ENCODE measurements at regions not wholly inside any gene's neighbourhood (a gene's known extent, or its start where the extent isn't known, plus 50 kb on each side); places are given as distances from the start of the nearest gene placed in this dataset.
"Not testable (repeated sequence)": the region's sequence is repeated elsewhere in the genome, so short reads cannot be mapped to it uniquely, and the experiment has no call there.

DNA sequence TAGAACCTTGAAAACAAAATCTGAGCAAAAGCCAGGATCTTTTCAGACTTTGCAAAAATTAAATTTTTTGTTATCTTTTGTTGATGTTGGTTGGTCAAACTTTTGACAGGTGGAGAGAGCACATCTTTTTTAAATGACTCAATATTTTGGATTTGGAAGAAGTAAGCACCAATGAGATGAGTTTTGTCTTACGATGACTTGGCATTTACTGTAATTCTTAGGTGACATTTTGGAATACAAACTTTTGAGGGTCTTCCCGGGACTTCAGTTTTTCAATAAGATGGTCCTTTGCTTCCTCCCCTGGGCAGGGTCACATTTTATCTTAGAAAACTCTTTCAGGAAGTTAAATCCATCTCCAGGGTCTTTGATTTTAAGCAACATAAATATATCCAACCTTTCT lies 423.9 kb downstream of the HS3ST3B1 start:
- WGBS (ENCODE audit: insufficient coverage): no CpG with 5 or more reads among the region's 2 CpGs
- ChIA-PET POLR2A (no interaction called here), CTCF (no interaction called here)

DNA sequence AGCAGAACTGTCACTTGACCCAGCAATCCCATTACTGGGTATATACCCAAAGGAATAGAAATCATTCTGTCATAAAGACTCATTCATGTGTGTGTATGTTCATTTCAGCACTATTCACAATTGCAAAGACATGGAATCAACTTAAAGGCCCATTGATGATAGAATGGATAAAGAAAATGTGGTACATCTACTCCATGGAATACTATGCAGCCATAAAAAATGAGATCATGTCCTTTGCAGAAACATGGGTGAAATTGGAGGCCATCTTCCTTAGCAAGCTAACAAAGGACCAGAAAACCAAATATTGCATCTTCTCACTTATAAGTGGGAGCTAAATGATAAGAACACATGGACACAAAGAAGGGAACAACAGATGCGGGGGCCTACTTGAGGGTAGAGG lies 422.5 kb downstream of the HS3ST3B1 start:
- no CpG with 5 or more reads among the region's 1 CpG for WGBS (ENCODE audit: insufficient coverage)
- CTCF ChIA-PET: not testable (repeated sequence)

More for the DNA sequence above, 423.9 kb downstream of the HS3ST3B1 start:
- no peak overlapping the region for H3K4me3 ChIP-seq (ENCODE audit: control insufficient read depth in 1 of 7, extremely low read depth in 1 of 7, insufficient read depth in 4 of 7, low read depth in 2 of 7, low read length in 6 of 7)
- no peak for DNase-seq
- no peaks in the 10 kb centered on the region for H3K4me1 ChIP-seq (ENCODE audit: control extremely low read depth in 1 of 4, control insufficient read depth in 4 of 4, insufficient read depth in 4 of 4, low read length in 3 of 4)
- no peak overlapping the region for H3K27ac ChIP-seq (ENCODE audit: insufficient read depth in 1 of 2, low read depth in 1 of 2, low read length in 2 of 2, poor library complexity in 1 of 2, severe bottlenecking in 2 of 2)
- H3K27me3 ChIP-seq (replicated peaks in 2 of 5; ENCODE audit: control insufficient read depth in 4 of 5, insufficient read depth in 5 of 5, low read length in 4 of 5): no peaks in the 10 kb centered on the region
- no peaks in the 10 kb centered on the region for H3K36me3 ChIP-seq (ENCODE audit: control insufficient read depth in 4 of 4, insufficient read depth in 4 of 4, low read length in 3 of 4)
- H3K9me3 ChIP-seq (ENCODE audit: control extremely low read depth in 1 of 5, control insufficient read depth in 4 of 5, insufficient read depth in 2 of 5, low read depth in 1 of 5, low read length in 4 of 5): peaks cover 0 to 5% (median 0%) of the 10 kb centered on the region in 5 experiments

DNA sequence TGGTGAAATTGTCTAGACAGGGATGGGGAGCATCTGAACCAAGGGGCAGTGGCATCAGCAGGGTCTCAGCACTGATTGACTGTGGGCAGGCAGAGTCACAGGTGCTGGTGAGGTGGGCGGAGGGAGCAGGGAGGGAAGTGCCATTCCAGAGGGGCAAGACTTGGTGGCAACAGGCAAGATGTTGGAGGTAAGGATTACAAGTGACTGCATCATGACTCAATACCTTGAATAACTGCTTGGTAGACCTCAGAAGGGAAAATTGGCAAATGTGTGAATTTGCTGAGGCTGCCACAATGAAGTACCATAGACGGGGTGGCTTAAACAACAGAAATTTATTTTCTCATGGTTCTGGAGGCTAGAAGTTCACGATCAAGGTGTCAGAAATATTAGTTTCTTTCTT lies 419.1 kb downstream of the HS3ST3B1 start:
- DNase-seq: no peak
- CTCF ChIA-PET: no interaction called here
- WGBS (ENCODE audit: insufficient coverage): 100% methylated on average over 2 of the region's 3 CpGs

More for the DNA sequence above, 422.5 kb downstream of the HS3ST3B1 start:
- H3K9me3 ChIP-seq (ENCODE audit: control extremely low read depth in 1 of 5, control insufficient read depth in 4 of 5, insufficient read depth in 2 of 5, low read depth in 1 of 5, low read length in 4 of 5); H3K4me1 ChIP-seq (ENCODE audit: control extremely low read depth in 1 of 4, control insufficient read depth in 4 of 4, insufficient read depth in 4 of 4, low read length in 3 of 4); H3K27me3 ChIP-seq (replicated peaks in 2 of 5; ENCODE audit: control insufficient read depth in 4 of 5, insufficient read depth in 5 of 5, low read length in 4 of 5); POLR2A ChIA-PET; H3K36me3 ChIP-seq (ENCODE audit: control insufficient read depth in 4 of 4, insufficient read depth in 4 of 4, low read length in 3 of 4); H3K4me3 ChIP-seq (ENCODE audit: control insufficient read depth in 1 of 7, extremely low read depth in 1 of 7, insufficient read depth in 4 of 7, low read depth in 2 of 7, low read length in 6 of 7); DNase-seq; H3K27ac ChIP-seq (ENCODE audit: insufficient read depth in 1 of 2, low read depth in 1 of 2, low read length in 2 of 2, poor library complexity in 1 of 2, severe bottlenecking in 2 of 2): not testable (repeated sequence)

DNA sequence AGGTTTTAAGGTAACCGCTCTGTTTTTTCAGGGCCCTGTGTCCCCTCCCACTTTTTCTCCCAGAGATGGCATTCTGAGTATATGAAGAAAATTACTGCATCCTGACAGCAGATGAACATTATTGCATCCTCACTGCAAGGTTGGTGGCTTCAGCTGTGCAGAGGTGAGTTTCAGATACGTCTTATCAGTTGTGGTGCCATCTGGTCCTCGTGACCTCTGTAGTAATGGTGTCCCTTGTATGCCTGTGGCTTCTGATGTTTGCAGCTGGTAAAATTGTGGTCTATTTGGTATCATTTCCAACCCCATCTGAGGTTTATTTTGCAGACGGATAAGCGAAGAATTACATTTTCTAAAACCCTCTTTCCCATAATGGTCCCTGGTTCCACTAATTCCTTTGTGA lies 417.0 kb downstream of the HS3ST3B1 start:
- Histone ChIP-seq H3K27ac (ENCODE audit: insufficient read depth in 1 of 2, low read depth in 1 of 2, low read length in 2 of 2, poor library complexity in 1 of 2, severe bottlenecking in 2 of 2) (no peak overlapping the region), H3K9me3 (ENCODE audit: control extremely low read depth in 1 of 5, control insufficient read depth in 4 of 5, insufficient read depth in 2 of 5, low read depth in 1 of 5, low read length in 4 of 5) (peaks cover 0 to 2% (median 0%) of the 10 kb centered on the region in 5 experiments), H3K4me1 (ENCODE audit: control extremely low read depth in 1 of 4, control insufficient read depth in 4 of 4, insufficient read depth in 4 of 4, low read length in 3 of 4) (no peaks in the 10 kb centered on the region), H3K36me3 (ENCODE audit: control insufficient read depth in 4 of 4, insufficient read depth in 4 of 4, low read length in 3 of 4) (no peaks in the 10 kb centered on the region), H3K27me3 (replicated peaks in 2 of 5; ENCODE audit: control insufficient read depth in 4 of 5, insufficient read depth in 5 of 5, low read length in 4 of 5) (peaks cover 0 to 2% (median 0%) of the 10 kb centered on the region in 5 experiments), H3K4me3 (ENCODE audit: control insufficient read depth in 1 of 7, extremely low read depth in 1 of 7, insufficient read depth in 4 of 7, low read depth in 2 of 7, low read length in 6 of 7) (no peak overlapping the region)
- 100% methylated on average over 1 of the region's 5 CpGs for WGBS (ENCODE audit: insufficient coverage)
- DNase-seq: no peak
- CTCF ChIA-PET: no interaction called here
- POLR2A ChIA-PET: no interaction called here

More for the DNA sequence above, 419.1 kb downstream of the HS3ST3B1 start:
- POLR2A ChIA-PET: no interaction called here
- Histone ChIP-seq H3K9me3 (ENCODE audit: control extremely low read depth in 1 of 5, control insufficient read depth in 4 of 5, insufficient read depth in 2 of 5, low read depth in 1 of 5, low read length in 4 of 5) (peaks cover 0 to 5% (median 0%) of the 10 kb centered on the region in 5 experiments), H3K27me3 (replicated peaks in 2 of 5; ENCODE audit: control insufficient read depth in 4 of 5, insufficient read depth in 5 of 5, low read length in 4 of 5) (peaks cover 0 to 2% (median 0%) of the 10 kb centered on the region in 5 experiments), H3K4me3 (ENCODE audit: control insufficient read depth in 1 of 7, extremely low read depth in 1 of 7, insufficient read depth in 4 of 7, low read depth in 2 of 7, low read length in 6 of 7) (no peak overlapping the region), H3K4me1 (ENCODE audit: control extremely low read depth in 1 of 4, control insufficient read depth in 4 of 4, insufficient read depth in 4 of 4, low read length in 3 of 4) (no peaks in the 10 kb centered on the region), H3K27ac (ENCODE audit: insufficient read depth in 1 of 2, low read depth in 1 of 2, low read length in 2 of 2, poor library complexity in 1 of 2, severe bottlenecking in 2 of 2) (no peak overlapping the region), H3K36me3 (ENCODE audit: control insufficient read depth in 4 of 4, insufficient read depth in 4 of 4, low read length in 3 of 4) (no peaks in the 10 kb centered on the region)

DNA sequence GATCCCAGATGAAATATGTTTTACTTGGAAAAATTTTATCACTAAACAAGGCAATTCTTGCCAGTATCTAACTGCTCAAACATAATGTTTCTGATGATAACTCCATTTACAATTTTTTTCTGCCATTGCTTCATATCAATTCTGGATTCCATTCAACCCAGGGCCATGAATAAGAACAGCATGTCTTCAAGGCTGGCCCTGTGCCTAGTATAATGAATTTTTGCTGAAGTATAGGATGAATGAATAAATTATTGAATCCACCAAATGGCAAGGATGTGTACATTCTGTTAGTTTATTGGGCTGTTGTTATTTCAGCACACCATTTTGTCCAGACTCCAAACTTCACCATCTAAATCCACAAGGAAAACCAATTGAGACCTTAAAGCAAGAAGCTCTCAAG lies 414.7 kb downstream of the HS3ST3B1 start:
- ChIA-PET CTCF (no interaction called here), POLR2A (no interaction called here)
- Histone ChIP-seq H3K36me3 (ENCODE audit: control insufficient read depth in 4 of 4, insufficient read depth in 4 of 4, low read length in 3 of 4) (no peaks in the 10 kb centered on the region), H3K4me3 (ENCODE audit: control insufficient read depth in 1 of 7, extremely low read depth in 1 of 7, insufficient read depth in 4 of 7, low read depth in 2 of 7, low read length in 6 of 7) (no peak overlapping the region), H3K27me3 (replicated peaks in 2 of 5; ENCODE audit: control insufficient read depth in 4 of 5, insufficient read depth in 5 of 5, low read length in 4 of 5) (peaks cover 0 to 2% (median 0%) of the 10 kb centered on the region in 5 experiments), H3K9me3 (ENCODE audit: control extremely low read depth in 1 of 5, control insufficient read depth in 4 of 5, insufficient read depth in 2 of 5, low read depth in 1 of 5, low read length in 4 of 5) (no peaks in the 10 kb centered on the region), H3K4me1 (ENCODE audit: control extremely low read depth in 1 of 4, control insufficient read depth in 4 of 4, insufficient read depth in 4 of 4, low read length in 3 of 4) (no peaks in the 10 kb centered on the region), H3K27ac (ENCODE audit: insufficient read depth in 1 of 2, low read depth in 1 of 2, low read length in 2 of 2, poor library complexity in 1 of 2, severe bottlenecking in 2 of 2) (no peak overlapping the region)
- no peak for DNase-seq

DNA sequence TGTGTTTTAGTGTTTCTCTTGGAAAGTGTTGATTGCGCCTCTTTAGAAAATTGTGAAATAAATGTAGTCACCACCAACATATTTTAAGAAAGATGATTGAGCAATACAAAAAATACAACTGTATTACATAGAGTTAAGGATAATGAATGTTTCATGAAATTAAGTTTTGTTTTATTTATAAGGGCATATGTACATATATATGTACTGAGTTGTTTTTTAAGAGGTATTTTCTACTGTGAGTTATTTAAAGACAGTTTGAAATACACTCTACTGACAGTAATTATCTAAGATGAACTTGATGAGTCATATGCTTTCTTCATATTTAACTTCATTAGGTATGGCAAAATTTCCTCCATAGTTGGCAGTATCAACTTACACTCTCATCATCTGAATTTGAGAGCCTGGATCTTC lies 411.7 kb downstream of the HS3ST3B1 start:
- CTCF ChIA-PET: no interaction called here
- Histone ChIP-seq H3K9me3 (ENCODE audit: control extremely low read depth in 1 of 5, control insufficient read depth in 4 of 5, insufficient read depth in 2 of 5, low read depth in 1 of 5, low read length in 4 of 5) (no peaks in the 10 kb centered on the region), H3K4me3 (ENCODE audit: control insufficient read depth in 1 of 7, extremely low read depth in 1 of 7, insufficient read depth in 4 of 7, low read depth in 2 of 7, low read length in 6 of 7) (no peak overlapping the region), H3K4me1 (ENCODE audit: control extremely low read depth in 1 of 4, control insufficient read depth in 4 of 4, insufficient read depth in 4 of 4, low read length in 3 of 4) (no peaks in the 10 kb centered on the region), H3K27me3 (replicated peaks in 2 of 5; ENCODE audit: control insufficient read depth in 4 of 5, insufficient read depth in 5 of 5, low read length in 4 of 5) (no peaks in the 10 kb centered on the region), H3K27ac (ENCODE audit: insufficient read depth in 1 of 2, low read depth in 1 of 2, low read length in 2 of 2, poor library complexity in 1 of 2, severe bottlenecking in 2 of 2) (no peak overlapping the region), H3K36me3 (ENCODE audit: control insufficient read depth in 4 of 4, insufficient read depth in 4 of 4, low read length in 3 of 4) (no peaks in the 10 kb centered on the region)
- POLR2A ChIA-PET: no interaction called here
- no peak for DNase-seq
- no CpG with 5 or more reads among the region's 1 CpG for WGBS (ENCODE audit: insufficient coverage)

DNA sequence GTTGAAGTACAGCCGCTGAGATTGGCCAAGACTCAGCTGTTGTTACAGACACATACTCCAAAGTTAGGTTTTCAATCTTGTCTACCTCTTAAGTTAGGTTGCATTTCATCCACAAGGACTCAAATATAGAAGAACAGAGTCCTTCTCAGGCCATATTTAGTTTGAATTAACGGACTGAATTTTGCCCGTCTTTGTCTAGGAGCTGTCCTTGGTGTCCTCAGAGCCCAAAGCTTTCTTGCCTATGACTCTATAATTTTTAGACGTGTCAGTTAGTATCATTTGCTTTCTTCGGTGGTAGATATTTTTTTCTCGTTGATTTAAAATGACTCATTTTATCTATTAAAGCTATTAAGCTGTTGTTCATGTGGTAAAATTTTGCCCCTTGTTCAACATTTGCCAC lies 403.2 kb downstream of the HS3ST3B1 start:
- no peaks in the 10 kb centered on the region for H3K4me1 ChIP-seq (ENCODE audit: control extremely low read depth in 1 of 4, control insufficient read depth in 4 of 4, insufficient read depth in 4 of 4, low read length in 3 of 4)
- H3K36me3 ChIP-seq (ENCODE audit: control insufficient read depth in 4 of 4, insufficient read depth in 4 of 4, low read length in 3 of 4): no peaks in the 10 kb centered on the region
- no peak overlapping the region for H3K4me3 ChIP-seq (ENCODE audit: control insufficient read depth in 1 of 7, extremely low read depth in 1 of 7, insufficient read depth in 4 of 7, low read depth in 2 of 7, low read length in 6 of 7)
- H3K9me3 ChIP-seq (ENCODE audit: control extremely low read depth in 1 of 5, control insufficient read depth in 4 of 5, insufficient read depth in 2 of 5, low read depth in 1 of 5, low read length in 4 of 5): peaks cover 0 to 2% (median 0%) of the 10 kb centered on the region in 5 experiments
- ChIA-PET POLR2A (no interaction called here), CTCF (no interaction called here)
- no peak overlapping the region for H3K27ac ChIP-seq (ENCODE audit: insufficient read depth in 1 of 2, low read depth in 1 of 2, low read length in 2 of 2, poor library complexity in 1 of 2, severe bottlenecking in 2 of 2)
- no peak for DNase-seq
- WGBS (ENCODE audit: insufficient coverage): 100% methylated on average over 3 of the region's 6 CpGs
- H3K27me3 ChIP-seq (replicated peaks in 2 of 5; ENCODE audit: control insufficient read depth in 4 of 5, insufficient read depth in 5 of 5, low read length in 4 of 5): no peaks in the 10 kb centered on the region
